GM23338 (cell line): ENCODE measurements at regions not wholly inside any gene's neighbourhood (a gene's known extent, or its start where the extent isn't known, plus 50 kb on each side); places are given as distances from the start of the nearest gene placed in this dataset.

ENCODE experiments used
- CREB1 ChIP-seq: fragments of 250-450 bp; sonication (Bioruptor Pico); IDR thresholded peaks from 2 replicates; pipeline ENCODE4 v1.5.0; 2020; ENCODE audit warnings: low read depth, mild to moderate bottlenecking, moderate library complexity
- CTCF ChIP-seq, 2 experiments: fragments of 200-600 bp in 1 of 2; sonication (generic) in 1 of 2; conservative IDR thresholded peaks; 2 replicates each; pipeline versions ENCODE4 v1.5.1 to v1.6.1; 2016 to 2017; ENCODE audit warnings: antibody characterized with exemption in 2 of 2, low read depth in 2 of 2, mild to moderate bottlenecking in 2 of 2, moderate library complexity in 1 of 2
- EZH2 ChIP-seq: fragments of 200-600 bp; sonication (generic); IDR thresholded peaks from one replicate; pipeline ENCODE4 v1.8.0; 2017; ENCODE audit warnings: antibody characterized with exemption, mild to moderate bottlenecking, low read depth; ENCODE audit not compliant: unreplicated experiment
- EZH2phosphoT487 ChIP-seq: fragments of 200-600 bp; sonication (generic); IDR thresholded peaks from one replicate; pipeline ENCODE4 v1.8.1; 2018; ENCODE audit warnings: antibody characterized with exemption; ENCODE audit not compliant: unreplicated experiment
- JUNB ChIP-seq: IDR thresholded peaks from one replicate; pipeline ENCODE4 v1.6.1; 2016; ENCODE audit warnings: antibody characterized with exemption; ENCODE audit not compliant: unreplicated experiment
- NANOG ChIP-seq: IDR thresholded peaks from 2 replicates; pipeline ENCODE4 v1.6.1; 2016; ENCODE audit warnings: antibody characterized with exemption, borderline replicate concordance
- POLR2AphosphoS5 ChIP-seq: IDR thresholded peaks from 2 replicates; pipeline ENCODE4 v1.6.1; 2016; ENCODE audit warnings: antibody characterized with exemption, low read depth
- TF ChIP-seq, protein P1 (sequence below): IDR thresholded peaks from one replicate; pipeline ENCODE4 v1.6.1; 2018; ENCODE audit warnings: antibody characterized with exemption; ENCODE audit not compliant: unreplicated experiment

DNA sequence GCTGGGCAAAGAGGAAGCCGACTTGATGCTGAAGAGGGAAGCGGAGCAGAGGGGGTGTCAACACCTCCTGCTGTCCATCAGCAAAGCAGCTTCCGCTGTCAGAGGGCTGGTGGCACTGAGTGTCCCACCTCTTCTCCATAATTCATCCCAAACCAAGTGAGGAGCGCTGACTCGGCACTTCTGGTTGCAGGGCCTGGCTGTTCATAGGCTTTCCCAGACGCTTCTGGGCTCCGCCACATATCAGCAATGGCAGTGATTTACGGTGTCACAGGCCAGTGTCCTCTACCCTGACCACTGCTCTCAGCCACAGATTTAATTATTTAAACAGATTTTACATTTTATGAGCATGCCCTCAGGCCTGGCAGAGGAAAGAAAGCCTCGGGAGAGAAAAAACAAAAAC lies 70.1 kb upstream of the TENM4 start:
- no peak for TF ChIP-seq CTCF (conservative IDR thresholded peaks at IDR 0.05; ENCODE audit: low read depth in 2 of 2)
- TF ChIP-seq EZH2: no peak
- TF ChIP-seq, protein P1, sequence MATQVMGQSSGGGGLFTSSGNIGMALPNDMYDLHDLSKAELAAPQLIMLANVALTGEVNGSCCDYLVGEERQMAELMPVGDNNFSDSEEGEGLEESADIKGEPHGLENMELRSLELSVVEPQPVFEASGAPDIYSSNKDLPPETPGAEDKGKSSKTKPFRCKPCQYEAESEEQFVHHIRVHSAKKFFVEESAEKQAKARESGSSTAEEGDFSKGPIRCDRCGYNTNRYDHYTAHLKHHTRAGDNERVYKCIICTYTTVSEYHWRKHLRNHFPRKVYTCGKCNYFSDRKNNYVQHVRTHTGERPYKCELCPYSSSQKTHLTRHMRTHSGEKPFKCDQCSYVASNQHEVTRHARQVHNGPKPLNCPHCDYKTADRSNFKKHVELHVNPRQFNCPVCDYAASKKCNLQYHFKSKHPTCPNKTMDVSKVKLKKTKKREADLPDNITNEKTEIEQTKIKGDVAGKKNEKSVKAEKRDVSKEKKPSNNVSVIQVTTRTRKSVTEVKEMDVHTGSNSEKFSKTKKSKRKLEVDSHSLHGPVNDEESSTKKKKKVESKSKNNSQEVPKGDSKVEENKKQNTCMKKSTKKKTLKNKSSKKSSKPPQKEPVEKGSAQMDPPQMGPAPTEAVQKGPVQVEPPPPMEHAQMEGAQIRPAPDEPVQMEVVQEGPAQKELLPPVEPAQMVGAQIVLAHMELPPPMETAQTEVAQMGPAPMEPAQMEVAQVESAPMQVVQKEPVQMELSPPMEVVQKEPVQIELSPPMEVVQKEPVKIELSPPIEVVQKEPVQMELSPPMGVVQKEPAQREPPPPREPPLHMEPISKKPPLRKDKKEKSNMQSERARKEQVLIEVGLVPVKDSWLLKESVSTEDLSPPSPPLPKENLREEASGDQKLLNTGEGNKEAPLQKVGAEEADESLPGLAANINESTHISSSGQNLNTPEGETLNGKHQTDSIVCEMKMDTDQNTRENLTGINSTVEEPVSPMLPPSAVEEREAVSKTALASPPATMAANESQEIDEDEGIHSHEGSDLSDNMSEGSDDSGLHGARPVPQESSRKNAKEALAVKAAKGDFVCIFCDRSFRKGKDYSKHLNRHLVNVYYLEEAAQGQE: no peak
- TF ChIP-seq POLR2AphosphoS5: no peak
- no peak for TF ChIP-seq EZH2phosphoT487
- TF ChIP-seq CREB1 (CRISPR knock-in tag): no peak
- TF ChIP-seq JUNB: no peak
- TF ChIP-seq NANOG: no peak
